Bronchial epithelial cell (primary cell): ENCODE measurements at regions not wholly inside any gene's neighbourhood (a gene's known extent, or its start where the extent isn't known, plus 50 kb on each side); places are given as distances from the start of the nearest gene placed in this dataset.

ENCODE experiments used
- DNase-seq: peaks from one replicate; pipeline ENCODE4 v3.0.0-alpha.2; 2010; ENCODE audit warnings: low read depth
- FAIRE-seq: peaks from 2 replicates; lab custom pipeline; 2011; peaks lifted over from hg19 to GRCh38; lab: Jason Lieb, UNC
- H3K27me3 ChIP-seq: 2 replicates; pipeline ENCODE4 v1.5.1; 2011; ENCODE audit warnings: low read length; ENCODE audit not compliant: control insufficient read depth, insufficient read depth
- H3K36me3 ChIP-seq: 2 replicates; pipeline ENCODE4 v1.5.1; 2011; ENCODE audit warnings: low read length; ENCODE audit not compliant: control insufficient read depth, insufficient read depth
- H3K4me3 ChIP-seq: 2 replicates; pipeline ENCODE4 v1.5.1; 2011; ENCODE audit warnings: mild to moderate bottlenecking, low read depth, low read length, control low read depth
- TF ChIP-seq, protein P1 (sequence below): IDR thresholded peaks from 2 replicates; pipeline ENCODE4 v1.5.1; 2011; ENCODE audit warnings: mild to moderate bottlenecking, moderate library complexity, low read length, control low read depth, inconsistent platforms; ENCODE audit not compliant: insufficient read depth, severe bottlenecking

DNA sequence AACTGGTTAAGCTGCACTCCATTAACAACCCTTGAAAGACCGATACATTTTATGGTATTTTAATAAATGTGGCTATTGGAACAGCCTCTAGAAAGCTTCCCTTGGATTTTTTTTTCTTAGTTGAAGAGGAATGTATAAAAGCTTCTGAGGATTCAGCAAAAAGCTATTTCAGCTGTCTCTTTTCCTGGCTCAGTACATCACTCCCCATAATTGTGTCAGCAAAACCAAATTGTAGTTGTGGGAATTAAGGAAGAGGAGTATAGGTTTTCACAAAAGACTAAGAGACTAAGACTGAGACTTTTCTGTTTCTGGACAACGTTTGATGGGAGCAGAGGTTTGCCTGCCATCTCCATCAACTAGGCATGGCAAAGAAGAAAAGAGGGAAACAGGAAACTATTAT lies 106.5 kb downstream of the C12orf50 start:
- DNase-seq (no peak), FAIRE-seq (no peak)
- no peak overlapping the region for H3K4me3 ChIP-seq
- no peaks in the 10 kb centered on the region for H3K27me3 ChIP-seq
- no peaks in the 10 kb centered on the region for H3K36me3 ChIP-seq
- TF ChIP-seq, protein P1, sequence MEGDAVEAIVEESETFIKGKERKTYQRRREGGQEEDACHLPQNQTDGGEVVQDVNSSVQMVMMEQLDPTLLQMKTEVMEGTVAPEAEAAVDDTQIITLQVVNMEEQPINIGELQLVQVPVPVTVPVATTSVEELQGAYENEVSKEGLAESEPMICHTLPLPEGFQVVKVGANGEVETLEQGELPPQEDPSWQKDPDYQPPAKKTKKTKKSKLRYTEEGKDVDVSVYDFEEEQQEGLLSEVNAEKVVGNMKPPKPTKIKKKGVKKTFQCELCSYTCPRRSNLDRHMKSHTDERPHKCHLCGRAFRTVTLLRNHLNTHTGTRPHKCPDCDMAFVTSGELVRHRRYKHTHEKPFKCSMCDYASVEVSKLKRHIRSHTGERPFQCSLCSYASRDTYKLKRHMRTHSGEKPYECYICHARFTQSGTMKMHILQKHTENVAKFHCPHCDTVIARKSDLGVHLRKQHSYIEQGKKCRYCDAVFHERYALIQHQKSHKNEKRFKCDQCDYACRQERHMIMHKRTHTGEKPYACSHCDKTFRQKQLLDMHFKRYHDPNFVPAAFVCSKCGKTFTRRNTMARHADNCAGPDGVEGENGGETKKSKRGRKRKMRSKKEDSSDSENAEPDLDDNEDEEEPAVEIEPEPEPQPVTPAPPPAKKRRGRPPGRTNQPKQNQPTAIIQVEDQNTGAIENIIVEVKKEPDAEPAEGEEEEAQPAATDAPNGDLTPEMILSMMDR: no peak

- H3K27me3 ChIP-seq: no peaks in the 10 kb centered on the region
- DNase-seq (no peak), FAIRE-seq (no peak)
- no peak overlapping the region for H3K4me3 ChIP-seq
- H3K36me3 ChIP-seq: no peaks in the 10 kb centered on the region
- TF ChIP-seq, protein P1: no peak
These were observed 107.6 kb downstream of the C12orf50 start for GRCh38 chr12:87921621-87922020.

GRCh38 chr12:87920139-87920538 lies 109.1 kb downstream of the C12orf50 start:
- DNase-seq (no peak), FAIRE-seq (no peak)
- H3K36me3 ChIP-seq: no peaks in the 10 kb centered on the region
- TF ChIP-seq, protein P1: no peak
- H3K4me3 ChIP-seq: no peak overlapping the region
- H3K27me3 ChIP-seq: no peaks in the 10 kb centered on the region

DNA sequence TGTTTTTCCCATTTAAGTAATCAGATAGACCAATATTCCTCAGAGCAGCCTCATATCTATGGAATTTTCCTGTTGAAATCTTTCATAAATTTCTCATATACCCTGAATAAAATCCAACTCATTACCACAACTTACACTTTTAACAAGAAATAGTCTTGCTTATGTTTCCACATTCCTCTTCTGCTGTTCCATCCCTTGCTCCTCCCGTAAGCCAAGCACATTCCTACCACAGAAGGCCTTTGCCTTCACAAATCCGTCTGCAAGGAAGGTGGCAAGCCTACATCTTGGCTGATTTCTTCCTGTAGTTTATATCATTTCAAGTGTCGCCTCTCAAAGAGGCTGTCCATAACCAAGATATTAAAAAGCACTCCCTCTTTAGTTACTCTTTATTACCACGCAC lies 127.7 kb downstream of the C12orf50 start:
- no peak for FAIRE-seq
- Histone ChIP-seq H3K36me3 (no peaks in the 10 kb centered on the region), H3K4me3 (no peak overlapping the region), H3K27me3 (no peaks in the 10 kb centered on the region)
- TF ChIP-seq, protein P1: no peak
- DNase-seq: no peak

DNA sequence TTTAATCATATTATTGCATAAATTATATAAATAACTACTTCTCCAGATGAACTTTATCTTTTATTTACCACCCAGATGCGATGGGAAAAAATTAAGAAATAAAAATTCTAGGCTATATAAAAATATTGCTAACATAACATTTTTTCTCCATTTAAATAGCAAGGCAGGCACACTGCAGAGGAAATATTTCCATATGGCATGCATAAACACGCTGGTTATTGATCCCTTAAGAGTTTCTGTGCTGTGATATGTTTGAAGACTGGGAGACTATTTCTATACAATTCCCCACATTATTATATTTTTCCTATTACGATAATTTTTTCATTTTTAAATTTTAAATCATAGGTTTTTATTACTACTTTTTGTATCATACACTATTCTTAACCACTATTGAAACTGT lies 131.5 kb downstream of the C12orf50 start:
- TF ChIP-seq, protein P1: no peak
- DNase-seq: no peak
- no peaks in the 10 kb centered on the region for H3K36me3 ChIP-seq

GRCh38 chr12:87883806-87884205 lies 145.4 kb downstream of the C12orf50 start:
- no peak for DNase-seq
- FAIRE-seq: no peak
- no peaks in the 10 kb centered on the region for H3K27me3 ChIP-seq
- TF ChIP-seq, protein P1: no peak
- H3K4me3 ChIP-seq: no peak overlapping the region
- H3K36me3 ChIP-seq: no peaks in the 10 kb centered on the region

More for the DNA sequence above, 131.5 kb downstream of the C12orf50 start:
- FAIRE-seq: no peak
- H3K27me3 ChIP-seq: no peaks in the 10 kb centered on the region
- no peak overlapping the region for H3K4me3 ChIP-seq
